ENCODE measurements at regions not wholly inside any gene's neighbourhood (a gene's known extent, or its start where the extent isn't known, plus 50 kb on each side); places are given as distances from the start of the nearest gene placed in this dataset.
"Not testable (repeated sequence)": the region's sequence is repeated elsewhere in the genome, so short reads cannot be mapped to it uniquely, and the experiment has no call there.

DNA sequence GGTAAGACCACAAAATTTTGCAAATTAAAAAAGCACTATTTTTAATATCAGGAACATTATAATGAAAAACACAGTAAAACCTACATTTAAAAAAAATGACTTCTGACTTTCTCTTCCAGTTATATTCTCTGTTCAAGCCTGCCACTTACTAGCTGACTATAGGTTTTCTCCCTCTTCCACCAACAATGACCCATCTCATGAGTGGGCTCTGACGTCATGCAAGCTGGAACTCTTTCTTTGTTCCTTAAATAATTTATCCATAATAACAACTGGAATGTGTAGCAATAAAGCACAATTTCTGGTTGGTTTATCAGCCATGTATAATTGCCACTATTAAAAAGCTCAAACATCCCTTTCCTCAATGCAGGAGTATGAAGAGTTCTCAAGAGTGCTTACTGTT lies 378.1 kb upstream of the FAM174A start:
- intact Hi-C loops (cut with DNase I) = no loop called here
- Histone ChIP-seq H3K9me3 (ENCODE audit: control insufficient read depth, low read length) (no peaks in the 10 kb centered on the region), H3K4me1 (ENCODE audit: control insufficient read depth in 1 of 2, insufficient read depth in 2 of 2, low read length in 2 of 2) (no peaks in the 10 kb centered on the region), H3K27me3 (ENCODE audit: control insufficient read depth in 1 of 2, insufficient read depth in 2 of 2, low read length in 1 of 2) (no peaks in the 10 kb centered on the region), H3K27ac (ENCODE audit: low read depth in 1 of 2, low read length in 2 of 2) (no peak overlapping the region), H3K36me3 (ENCODE audit: control insufficient read depth in 1 of 2, insufficient read depth in 2 of 2, low read length in 1 of 2) (no peaks in the 10 kb centered on the region), H3K4me3 (ENCODE audit: low read length in 2 of 2) (no peak overlapping the region)
- ATAC-seq (ENCODE audit: low FRiP score) = no peak
- 76 to 78% methylated on average over 1 of the region's 1 CpG for WGBS, 2 donors
- no peak for DNase-seq

DNA sequence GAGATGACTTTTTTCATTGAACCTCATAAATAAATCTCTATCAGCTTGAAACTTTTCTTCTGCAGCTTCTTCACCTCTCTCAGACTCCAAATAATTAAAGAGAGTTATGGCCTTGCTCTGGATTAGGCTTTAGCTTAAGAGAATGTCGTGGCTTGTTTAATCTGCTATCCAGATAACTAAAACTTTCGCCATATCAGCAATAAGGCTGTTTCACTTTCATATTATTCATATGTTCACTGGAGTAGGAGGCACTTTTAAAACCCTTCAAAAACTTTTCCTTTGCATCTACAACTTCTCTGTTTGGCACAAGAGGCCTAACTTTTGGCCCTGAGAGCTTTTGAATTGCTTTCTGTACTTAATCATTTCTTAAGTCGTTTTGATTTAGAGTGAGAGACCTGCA lies 386.9 kb upstream of the FAM174A start:
- 80% methylated on average over 3 of the region's 3 CpGs for WGBS, 2 donors
- H3K4me3 ChIP-seq (ENCODE audit: low read length in 2 of 2) = no peak overlapping the region
- no peaks in the 10 kb centered on the region for H3K4me1 ChIP-seq (ENCODE audit: control insufficient read depth in 1 of 2, insufficient read depth in 2 of 2, low read length in 2 of 2)
- no peak overlapping the region for H3K27ac ChIP-seq (ENCODE audit: low read depth in 1 of 2, low read length in 2 of 2)
- H3K9me3 ChIP-seq (ENCODE audit: control insufficient read depth, low read length) = no peaks in the 10 kb centered on the region
- intact Hi-C loops (cut with DNase I) = no loop called here
- no peaks in the 10 kb centered on the region for H3K36me3 ChIP-seq (ENCODE audit: control insufficient read depth in 1 of 2, insufficient read depth in 2 of 2, low read length in 1 of 2)
- H3K27me3 ChIP-seq (ENCODE audit: control insufficient read depth in 1 of 2, insufficient read depth in 2 of 2, low read length in 1 of 2) = no peaks in the 10 kb centered on the region
- DNase-seq (no peak), ATAC-seq (ENCODE audit: low FRiP score) (no peak)

DNA sequence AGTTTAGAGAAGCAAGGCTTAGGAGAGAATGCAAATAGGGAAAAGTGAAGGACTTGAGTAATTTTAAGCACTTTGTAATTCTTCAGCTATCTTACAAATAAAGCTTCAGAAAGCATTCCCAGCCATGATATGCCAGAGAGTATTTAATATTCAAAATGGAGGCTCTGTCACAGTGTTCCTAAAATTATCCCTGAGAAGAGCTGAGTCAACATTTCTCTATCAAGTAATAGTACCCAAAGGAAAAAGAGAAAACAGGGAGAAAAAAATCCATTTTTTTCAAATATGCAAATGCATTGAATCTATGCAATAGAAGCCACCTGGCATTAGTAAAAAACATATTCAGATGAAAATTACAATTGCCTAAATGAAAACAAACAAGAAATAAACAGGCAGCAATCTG lies 392.6 kb upstream of the FAM174A start:
- Histone ChIP-seq H3K4me1 (ENCODE audit: control insufficient read depth in 1 of 2, insufficient read depth in 2 of 2, low read length in 2 of 2) (no peaks in the 10 kb centered on the region), H3K27me3 (ENCODE audit: control insufficient read depth in 1 of 2, insufficient read depth in 2 of 2, low read length in 1 of 2) (no peaks in the 10 kb centered on the region), H3K4me3 (ENCODE audit: low read length in 2 of 2) (no peak overlapping the region), H3K36me3 (ENCODE audit: control insufficient read depth in 1 of 2, insufficient read depth in 2 of 2, low read length in 1 of 2) (no peaks in the 10 kb centered on the region), H3K27ac (ENCODE audit: low read depth in 1 of 2, low read length in 2 of 2) (no peak overlapping the region), H3K9me3 (ENCODE audit: control insufficient read depth, low read length) (no peaks in the 10 kb centered on the region)
- ATAC-seq (ENCODE audit: low FRiP score) (no peak), DNase-seq (no peak)
- intact Hi-C loops (cut with DNase I) = no loop called here

- intact Hi-C loops (cut with DNase I) = no loop called here
- DNase-seq (no peak), ATAC-seq (ENCODE audit: low FRiP score) (no peak)
- H3K9me3 ChIP-seq (ENCODE audit: control insufficient read depth, low read length) = no peaks in the 10 kb centered on the region
- no peak overlapping the region for H3K27ac ChIP-seq (ENCODE audit: low read depth in 1 of 2, low read length in 2 of 2)
- no peak overlapping the region for H3K4me3 ChIP-seq (ENCODE audit: low read length in 2 of 2)
- no peaks in the 10 kb centered on the region for H3K27me3 ChIP-seq (ENCODE audit: control insufficient read depth in 1 of 2, insufficient read depth in 2 of 2, low read length in 1 of 2)
- 91 to 93% methylated on average over 1 of the region's 1 CpG for WGBS, 2 donors
- no peaks in the 10 kb centered on the region for H3K4me1 ChIP-seq (ENCODE audit: control insufficient read depth in 1 of 2, insufficient read depth in 2 of 2, low read length in 2 of 2)
- no peaks in the 10 kb centered on the region for H3K36me3 ChIP-seq (ENCODE audit: control insufficient read depth in 1 of 2, insufficient read depth in 2 of 2, low read length in 1 of 2)
Observed at GRCh38 chr5:100131161-100131560, 404.0 kb upstream of the FAM174A start.

- DNase-seq (no peak), ATAC-seq (ENCODE audit: low FRiP score) (no peak)
- intact Hi-C loops (cut with DNase I) = no loop called here
- Histone ChIP-seq H3K4me3 (ENCODE audit: low read length in 2 of 2) (no peak overlapping the region), H3K27ac (ENCODE audit: low read depth in 1 of 2, low read length in 2 of 2) (no peak overlapping the region), H3K4me1 (ENCODE audit: control insufficient read depth in 1 of 2, insufficient read depth in 2 of 2, low read length in 2 of 2) (no peaks in the 10 kb centered on the region), H3K9me3 (ENCODE audit: control insufficient read depth, low read length) (no peaks in the 10 kb centered on the region), H3K27me3 (ENCODE audit: control insufficient read depth in 1 of 2, insufficient read depth in 2 of 2, low read length in 1 of 2) (no peaks in the 10 kb centered on the region), H3K36me3 (ENCODE audit: control insufficient read depth in 1 of 2, insufficient read depth in 2 of 2, low read length in 1 of 2) (no peaks in the 10 kb centered on the region)
Observed at GRCh38 chr5:100130307-100130706, 404.9 kb upstream of the FAM174A start.

DNA sequence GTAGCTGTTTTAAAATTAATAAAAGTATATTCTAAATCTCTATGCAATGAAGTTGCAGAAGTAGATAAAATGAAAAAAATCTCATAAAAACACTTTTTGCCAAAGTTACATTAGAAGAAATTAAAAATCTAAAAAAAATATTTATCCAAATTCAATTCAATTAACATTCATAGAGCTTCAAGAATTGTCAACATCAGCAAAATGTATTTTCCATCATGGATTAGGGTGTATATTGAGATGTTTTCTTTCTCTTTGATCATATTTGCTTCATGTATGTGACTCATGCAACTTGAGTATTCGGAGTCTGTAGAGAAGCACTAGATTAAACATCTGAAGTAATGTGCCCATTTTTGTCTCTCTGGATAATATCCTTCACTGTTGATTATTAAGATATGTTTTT lies 415.3 kb upstream of the FAM174A start:
- Histone ChIP-seq H3K36me3 (ENCODE audit: control insufficient read depth in 1 of 2, insufficient read depth in 2 of 2, low read length in 1 of 2) (no peaks in the 10 kb centered on the region), H3K4me3 (ENCODE audit: low read length in 2 of 2) (no peak overlapping the region), H3K9me3 (ENCODE audit: control insufficient read depth, low read length) (no peaks in the 10 kb centered on the region), H3K27me3 (ENCODE audit: control insufficient read depth in 1 of 2, insufficient read depth in 2 of 2, low read length in 1 of 2) (no peaks in the 10 kb centered on the region), H3K4me1 (ENCODE audit: control insufficient read depth in 1 of 2, insufficient read depth in 2 of 2, low read length in 2 of 2) (no peaks in the 10 kb centered on the region), H3K27ac (ENCODE audit: low read depth in 1 of 2, low read length in 2 of 2) (no peak overlapping the region)
- WGBS, 2 donors = 84 to 89% methylated on average over 1 of the region's 1 CpG
- no peak for DNase-seq
- ATAC-seq (ENCODE audit: low FRiP score) = no peak
- intact Hi-C loops (cut with DNase I) = no loop called here

- intact Hi-C loops (cut with DNase I) = no loop called here
- 64 to 71% methylated on average over 2 of the region's 2 CpGs for WGBS, 2 donors
- Histone ChIP-seq H3K27ac (ENCODE audit: low read depth in 1 of 2, low read length in 2 of 2) (no peak overlapping the region), H3K4me1 (ENCODE audit: control insufficient read depth in 1 of 2, insufficient read depth in 2 of 2, low read length in 2 of 2) (no peaks in the 10 kb centered on the region), H3K9me3 (ENCODE audit: control insufficient read depth, low read length) (peaks cover 4% of the 10 kb centered on the region), H3K27me3 (ENCODE audit: control insufficient read depth in 1 of 2, insufficient read depth in 2 of 2, low read length in 1 of 2) (no peaks in the 10 kb centered on the region), H3K4me3 (ENCODE audit: low read length in 2 of 2) (no peak overlapping the region), H3K36me3 (ENCODE audit: control insufficient read depth in 1 of 2, insufficient read depth in 2 of 2, low read length in 1 of 2) (no peaks in the 10 kb centered on the region)
- ATAC-seq (ENCODE audit: low FRiP score) (no peak), DNase-seq (no peak)
Observed at GRCh38 chr5:100110497-100110896, 424.7 kb upstream of the FAM174A start.

DNA sequence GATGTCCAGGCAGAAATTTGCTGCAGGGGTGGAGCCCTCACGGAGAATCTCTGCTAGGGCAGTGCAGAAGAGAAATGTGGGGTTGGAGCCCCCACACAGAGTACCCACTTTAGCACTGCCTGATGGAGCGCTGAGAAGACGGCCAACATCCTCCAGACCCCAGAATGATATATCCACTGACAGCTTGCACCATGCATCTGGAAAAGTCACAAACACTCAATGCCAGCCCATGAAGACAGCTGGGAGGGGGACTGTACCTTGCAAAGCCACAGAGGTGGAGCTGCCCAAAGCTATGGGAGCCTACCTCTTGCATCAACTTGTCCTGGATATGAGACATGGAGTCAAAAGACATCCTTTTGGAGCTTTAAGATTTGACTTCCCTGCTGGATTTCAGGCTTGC lies 426.3 kb upstream of the FAM174A start:
- intact Hi-C loops (cut with DNase I) = no loop called here
- Histone ChIP-seq H3K4me3 (ENCODE audit: low read length in 2 of 2) (no peak overlapping the region), H3K4me1 (ENCODE audit: control insufficient read depth in 1 of 2, insufficient read depth in 2 of 2, low read length in 2 of 2) (no peaks in the 10 kb centered on the region), H3K9me3 (ENCODE audit: control insufficient read depth, low read length) (peaks cover 4% of the 10 kb centered on the region), H3K27ac (ENCODE audit: low read depth in 1 of 2, low read length in 2 of 2) (no peak overlapping the region), H3K36me3 (ENCODE audit: control insufficient read depth in 1 of 2, insufficient read depth in 2 of 2, low read length in 1 of 2) (no peaks in the 10 kb centered on the region), H3K27me3 (ENCODE audit: control insufficient read depth in 1 of 2, insufficient read depth in 2 of 2, low read length in 1 of 2) (no peaks in the 10 kb centered on the region)
- WGBS, 2 donors = 44 to 57% methylated on average over 3 of the region's 3 CpGs
- ATAC-seq (ENCODE audit: low FRiP score) (no peak), DNase-seq (no peak)

- DNase-seq; H3K9me3 ChIP-seq (ENCODE audit: control insufficient read depth, low read length); H3K27ac ChIP-seq (ENCODE audit: low read depth in 1 of 2, low read length in 2 of 2); H3K27me3 ChIP-seq (ENCODE audit: control insufficient read depth in 1 of 2, insufficient read depth in 2 of 2, low read length in 1 of 2); intact Hi-C loops (cut with DNase I); ATAC-seq (ENCODE audit: low FRiP score); H3K4me3 ChIP-seq (ENCODE audit: low read length in 2 of 2); H3K4me1 ChIP-seq (ENCODE audit: control insufficient read depth in 1 of 2, insufficient read depth in 2 of 2, low read length in 2 of 2); H3K36me3 ChIP-seq (ENCODE audit: control insufficient read depth in 1 of 2, insufficient read depth in 2 of 2, low read length in 1 of 2): not testable (repeated sequence)
- 73 to 74% methylated on average over 1 of the region's 1 CpG for WGBS, 2 donors
Observed at GRCh38 chr5:100103592-100104119, 431.5 kb upstream of the FAM174A start.
